Pulmonary artery endothelial cell (primary cell): ENCODE measurements at regions not wholly inside any gene's neighbourhood (a gene's known extent, or its start where the extent isn't known, plus 50 kb on each side); places are given as distances from the start of the nearest gene placed in this dataset.

Experiments used
- DNase-seq: peaks from one replicate; pipeline ENCODE4 v3.0.0-alpha.2; 2011; ENCODE audit warnings: low read depth, low spot score

- DNase-seq, result no peak
These were observed 100.8 kb upstream of the WASF3 start for GRCh38 chr13:26456650-26457049.

- no peak for DNase-seq
These were observed 100.3 kb upstream of the WASF3 start for GRCh38 chr13:26457212-26457611.

GRCh38 chr13:26458196-26458749, 99.2 kb upstream of the WASF3 start:
- DNase-seq, result no peak

GRCh38 chr13:26459276-26460131, 98.0 kb upstream of the WASF3 start:
- no peak for DNase-seq

GRCh38 chr13:26460648-26461047, 96.8 kb upstream of the WASF3 start:
- no peak for DNase-seq

GRCh38 chr13:26463296-26463695, 94.2 kb upstream of the WASF3 start:
- no peak for DNase-seq

GRCh38 chr13:26463848-26464247, 93.6 kb upstream of the WASF3 start:
- DNase-seq, result no peak

GRCh38 chr13:26465514-26465913, 92.0 kb upstream of the WASF3 start:
- no peak for DNase-seq

GRCh38 chr13:26465954-26466353, 91.5 kb upstream of the WASF3 start:
- DNase-seq, result no peak

GRCh38 chr13:26468265-26468801, 89.2 kb upstream of the WASF3 start:
- no peak for DNase-seq

GRCh38 chr13:26469602-26470001, 87.9 kb upstream of the WASF3 start:
- DNase-seq, result no peak

GRCh38 chr13:26471807-26472206, 85.7 kb upstream of the WASF3 start:
- no peak for DNase-seq

GRCh38 chr13:26473571-26474230, 83.8 kb upstream of the WASF3 start:
- no peak for DNase-seq

- no peak for DNase-seq
These were observed 83.2 kb upstream of the WASF3 start for GRCh38 chr13:26474286-26474685.

- no peak for DNase-seq
These were observed 82.0 kb upstream of the WASF3 start for GRCh38 chr13:26475176-26476110.

- DNase-seq, result no peak
These were observed 81.2 kb upstream of the WASF3 start for GRCh38 chr13:26476111-26476781.

GRCh38 chr13:26476782-26477142, 80.7 kb upstream of the WASF3 start:
- no peak for DNase-seq

- no peak for DNase-seq
These were observed 79.8 kb upstream of the WASF3 start for GRCh38 chr13:26477681-26478080.

- no peak for DNase-seq
These were observed 77.1 kb upstream of the WASF3 start for GRCh38 chr13:26480246-26480855.

- no peak for DNase-seq
These were observed 74.9 kb upstream of the WASF3 start for GRCh38 chr13:26482451-26483197.
